ENCODE measurements at regions not wholly inside any gene's neighbourhood (a gene's known extent, or its start where the extent isn't known, plus 50 kb on each side); places are given as distances from the start of the nearest gene placed in this dataset.

GRCh38 chr10:65846949-65847348, 1078.9 kb upstream of the LRRTM3 start:
- Histone ChIP-seq H3K4me1 (ENCODE audit: insufficient read depth, low read length, poor library complexity, severe bottlenecking) (no peaks in the 10 kb centered on the region), H3K27ac (ENCODE audit: low read depth, low read length, poor library complexity, severe bottlenecking) (no peak overlapping the region), H3K4me3 (ENCODE audit: low read depth, low read length, poor library complexity, severe bottlenecking) (no peak overlapping the region), H3K36me3 (ENCODE audit: insufficient read depth, low read length, poor library complexity, severe bottlenecking) (no peaks in the 10 kb centered on the region), H3K9me3 (ENCODE audit: low read depth, low read length, poor library complexity, severe bottlenecking) (no peaks in the 10 kb centered on the region), H3K27me3 (replicated peaks; ENCODE audit: insufficient read depth, low read depth, low read length, poor library complexity) (no peaks in the 10 kb centered on the region)
- no TSS peak for BruUV-seq (replicated peaks)
- TF ChIP-seq CTCF (conservative IDR thresholded peaks at IDR 0.05; ENCODE audit: low read depth, low read length) = no peak
- TF ChIP-seq EZH2 (IDR thresholded peaks at IDR 0.05; ENCODE audit: borderline replicate concordance, low read depth, low read length, poor library complexity, severe bottlenecking) = no peak
- intact Hi-C loops (cut with micrococcal nuclease; ENCODE audit: unreplicated experiment) = no loop called here
- no peak for DNase-seq (ENCODE audit: low spot score)
- CTCF ChIA-PET = no interaction called here
- POLR2A ChIA-PET (ENCODE audit: low non-redundant PET) = no interaction called here

GRCh38 chr10:65847436-65848230, 1078.2 kb upstream of the LRRTM3 start:
- Histone ChIP-seq H3K9me3 (ENCODE audit: low read depth, low read length, poor library complexity, severe bottlenecking) (no peaks in the 10 kb centered on the region), H3K27ac (ENCODE audit: low read depth, low read length, poor library complexity, severe bottlenecking) (no peak overlapping the region), H3K27me3 (replicated peaks; ENCODE audit: insufficient read depth, low read depth, low read length, poor library complexity) (no peaks in the 10 kb centered on the region), H3K36me3 (ENCODE audit: insufficient read depth, low read length, poor library complexity, severe bottlenecking) (no peaks in the 10 kb centered on the region), H3K4me3 (ENCODE audit: low read depth, low read length, poor library complexity, severe bottlenecking) (no peak overlapping the region), H3K4me1 (ENCODE audit: insufficient read depth, low read length, poor library complexity, severe bottlenecking) (no peaks in the 10 kb centered on the region)
- intact Hi-C loops (cut with micrococcal nuclease; ENCODE audit: unreplicated experiment) = no loop called here
- BruUV-seq (replicated peaks) = no TSS peak
- no peak for DNase-seq (ENCODE audit: low spot score)
- ChIA-PET POLR2A (ENCODE audit: low non-redundant PET) (no interaction called here), CTCF (no interaction called here)
- TF ChIP-seq EZH2 (IDR thresholded peaks at IDR 0.05; ENCODE audit: borderline replicate concordance, low read depth, low read length, poor library complexity, severe bottlenecking) (no peak), CTCF (conservative IDR thresholded peaks at IDR 0.05; ENCODE audit: low read depth, low read length) (no peak)

GRCh38 chr10:65858841-65859240, 1067.0 kb upstream of the LRRTM3 start:
- no TSS peak for BruUV-seq (replicated peaks)
- CTCF ChIA-PET = no interaction called here
- intact Hi-C loops (cut with micrococcal nuclease; ENCODE audit: unreplicated experiment) = no loop called here
- TF ChIP-seq EZH2 (IDR thresholded peaks at IDR 0.05; ENCODE audit: borderline replicate concordance, low read depth, low read length, poor library complexity, severe bottlenecking) = no peak
- no peak for TF ChIP-seq CTCF (conservative IDR thresholded peaks at IDR 0.05; ENCODE audit: low read depth, low read length)
- Histone ChIP-seq H3K4me3 (ENCODE audit: low read depth, low read length, poor library complexity, severe bottlenecking) (no peak overlapping the region), H3K27ac (ENCODE audit: low read depth, low read length, poor library complexity, severe bottlenecking) (no peak overlapping the region), H3K36me3 (ENCODE audit: insufficient read depth, low read length, poor library complexity, severe bottlenecking) (no peaks in the 10 kb centered on the region), H3K9me3 (ENCODE audit: low read depth, low read length, poor library complexity, severe bottlenecking) (no peaks in the 10 kb centered on the region), H3K4me1 (ENCODE audit: insufficient read depth, low read length, poor library complexity, severe bottlenecking) (no peaks in the 10 kb centered on the region), H3K27me3 (replicated peaks; ENCODE audit: insufficient read depth, low read depth, low read length, poor library complexity) (no peaks in the 10 kb centered on the region)
- POLR2A ChIA-PET (ENCODE audit: low non-redundant PET) = no interaction called here
- DNase-seq (ENCODE audit: low spot score) = no peak

Measured in A673 (cell line).